ENCODE measurements at regions not wholly inside any gene's neighbourhood (a gene's known extent, or its start where the extent isn't known, plus 50 kb on each side); places are given as distances from the start of the nearest gene placed in this dataset.
"Not testable (repeated sequence)": the region's sequence is repeated elsewhere in the genome, so short reads cannot be mapped to it uniquely, and the experiment has no call there.

DNA sequence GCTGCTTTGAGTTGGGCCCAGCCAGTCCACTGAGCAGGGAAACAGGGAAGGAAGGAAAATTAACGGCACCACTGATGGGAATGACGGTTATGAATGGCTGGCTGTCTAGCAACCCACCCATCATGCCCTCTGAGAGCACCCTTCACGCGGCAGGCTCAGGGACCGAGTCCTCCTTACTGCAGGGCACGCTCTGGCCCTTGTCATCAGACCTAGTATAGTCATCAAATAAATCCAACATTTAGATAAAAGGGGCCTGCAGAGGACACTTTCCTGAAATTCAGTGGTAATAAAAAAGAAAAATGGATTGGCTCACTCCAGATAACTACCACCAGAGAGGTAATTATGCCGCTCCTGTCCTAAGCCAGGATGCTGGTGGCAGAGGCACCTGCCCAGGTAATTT, 509.4 kb downstream of the MATN1 start:
- Mint-ChIP-seq H3K9me3 (peaks cover 33% of the 10 kb centered on the region), H3K27me3 (ENCODE audit: insufficient read depth) (no peaks in the 10 kb centered on the region; the same call in 1 of the 2 replicates), H3K36me3 (ENCODE audit: low read depth) (no peaks in the 10 kb centered on the region), H3K27ac (no peak overlapping the region), H3K4me1 (ENCODE audit: low read depth) (no peaks in the 10 kb centered on the region), H3K4me3 (no peak overlapping the region)
- no peak for DNase-seq
- TF ChIP-seq, protein P1, sequence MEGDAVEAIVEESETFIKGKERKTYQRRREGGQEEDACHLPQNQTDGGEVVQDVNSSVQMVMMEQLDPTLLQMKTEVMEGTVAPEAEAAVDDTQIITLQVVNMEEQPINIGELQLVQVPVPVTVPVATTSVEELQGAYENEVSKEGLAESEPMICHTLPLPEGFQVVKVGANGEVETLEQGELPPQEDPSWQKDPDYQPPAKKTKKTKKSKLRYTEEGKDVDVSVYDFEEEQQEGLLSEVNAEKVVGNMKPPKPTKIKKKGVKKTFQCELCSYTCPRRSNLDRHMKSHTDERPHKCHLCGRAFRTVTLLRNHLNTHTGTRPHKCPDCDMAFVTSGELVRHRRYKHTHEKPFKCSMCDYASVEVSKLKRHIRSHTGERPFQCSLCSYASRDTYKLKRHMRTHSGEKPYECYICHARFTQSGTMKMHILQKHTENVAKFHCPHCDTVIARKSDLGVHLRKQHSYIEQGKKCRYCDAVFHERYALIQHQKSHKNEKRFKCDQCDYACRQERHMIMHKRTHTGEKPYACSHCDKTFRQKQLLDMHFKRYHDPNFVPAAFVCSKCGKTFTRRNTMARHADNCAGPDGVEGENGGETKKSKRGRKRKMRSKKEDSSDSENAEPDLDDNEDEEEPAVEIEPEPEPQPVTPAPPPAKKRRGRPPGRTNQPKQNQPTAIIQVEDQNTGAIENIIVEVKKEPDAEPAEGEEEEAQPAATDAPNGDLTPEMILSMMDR (IDR thresholded peaks at IDR 0.05) = no peak

DNA sequence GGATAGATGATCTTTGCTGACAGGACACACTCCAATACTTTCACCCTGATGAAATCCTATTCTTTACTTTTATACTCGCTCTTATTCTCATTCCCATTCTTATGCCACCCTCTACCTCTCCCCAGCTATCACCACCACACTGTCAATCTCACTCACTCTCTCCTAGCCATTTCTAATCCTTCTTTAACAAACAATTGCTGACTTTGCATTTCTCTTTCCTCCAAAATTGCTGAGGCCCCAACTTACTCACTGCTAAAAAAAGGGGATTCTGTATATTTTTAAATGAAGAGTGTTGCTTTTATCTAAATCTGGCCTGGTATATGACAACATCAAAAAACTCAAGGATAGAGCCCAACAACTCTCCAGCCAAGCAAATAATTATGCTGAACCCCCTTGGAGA, 515.4 kb downstream of the MATN1 start:
- H3K27me3 Mint-ChIP-seq (ENCODE audit: insufficient read depth); H3K4me1 Mint-ChIP-seq (ENCODE audit: low read depth); H3K4me3 Mint-ChIP-seq; DNase-seq; H3K36me3 Mint-ChIP-seq (ENCODE audit: low read depth); H3K27ac Mint-ChIP-seq; H3K9me3 Mint-ChIP-seq: not testable (repeated sequence)

DNA sequence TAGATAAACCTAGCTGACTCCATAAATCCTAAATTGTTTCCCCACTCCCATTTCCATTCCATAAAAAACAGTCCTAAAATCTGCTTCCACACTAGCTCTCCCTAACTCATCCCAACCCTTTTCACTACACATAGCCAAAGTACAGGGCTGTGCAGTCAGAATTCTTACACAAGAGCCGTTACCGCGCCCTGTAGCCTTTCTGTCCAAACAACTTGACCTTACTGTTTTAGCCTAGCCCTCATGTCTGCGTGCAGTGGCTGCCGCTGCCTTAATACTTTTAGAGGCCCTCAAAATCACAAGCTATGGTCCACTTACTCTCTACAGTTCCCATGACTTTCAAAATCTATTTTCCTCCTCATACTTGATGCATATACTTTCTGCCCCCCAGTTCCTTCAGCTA, 516.8 kb downstream of the MATN1 start:
- H3K36me3 Mint-ChIP-seq (ENCODE audit: low read depth); H3K9me3 Mint-ChIP-seq; H3K4me3 Mint-ChIP-seq; H3K27ac Mint-ChIP-seq; DNase-seq; H3K27me3 Mint-ChIP-seq (ENCODE audit: insufficient read depth); H3K4me1 Mint-ChIP-seq (ENCODE audit: low read depth): not testable (repeated sequence)

DNA sequence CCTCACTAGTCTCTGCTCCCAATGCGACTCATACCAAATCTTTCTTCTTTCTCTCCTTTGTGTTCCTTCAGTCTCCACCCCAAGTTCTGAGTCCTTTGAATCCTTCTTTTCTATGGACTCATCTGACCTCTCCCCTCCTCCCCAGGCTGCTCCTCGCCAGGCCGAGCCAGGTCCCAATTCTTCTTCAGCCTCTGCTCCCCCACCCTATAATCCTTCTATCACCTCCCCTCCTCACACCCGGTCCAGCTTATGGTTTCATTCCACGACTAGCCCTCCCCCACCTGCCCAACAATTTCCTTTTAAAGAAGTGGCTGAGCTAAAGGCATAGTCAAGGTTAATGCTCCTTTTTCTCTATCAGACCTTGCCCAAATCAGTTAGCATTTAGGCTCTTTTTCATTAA, 518.5 kb downstream of the MATN1 start:
- DNase-seq; H3K4me3 Mint-ChIP-seq; H3K4me1 Mint-ChIP-seq (ENCODE audit: low read depth); H3K27me3 Mint-ChIP-seq (ENCODE audit: insufficient read depth); H3K36me3 Mint-ChIP-seq (ENCODE audit: low read depth); H3K27ac Mint-ChIP-seq; H3K9me3 Mint-ChIP-seq: not testable (repeated sequence)

DNA sequence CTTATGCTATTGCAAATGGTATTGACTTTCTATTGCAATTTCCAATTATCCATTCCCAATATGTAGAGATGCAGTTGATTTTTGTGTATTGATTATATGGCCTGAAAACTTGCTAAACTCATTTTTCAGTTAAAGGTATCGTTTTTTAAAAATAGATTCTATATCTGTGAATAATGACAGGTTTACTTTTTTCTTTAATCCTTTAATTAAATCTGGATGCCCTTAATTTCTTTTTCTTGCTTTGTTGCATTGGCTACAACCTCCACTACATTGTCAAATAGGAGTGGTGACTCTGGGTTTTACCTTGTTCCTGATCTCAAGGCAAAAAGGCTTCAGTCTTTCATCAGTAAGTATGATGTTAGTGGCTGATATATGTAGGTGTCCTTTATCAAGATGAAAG, 522.4 kb downstream of the MATN1 start:
- TF ChIP-seq, protein P1 (IDR thresholded peaks at IDR 0.05) = no peak
- no peak overlapping the region for H3K4me3 Mint-ChIP-seq
- DNase-seq = no peak
- H3K9me3 Mint-ChIP-seq = peaks cover 23% of the 10 kb centered on the region
- H3K27me3 Mint-ChIP-seq (ENCODE audit: insufficient read depth) = peaks cover 9% of the 10 kb centered on the region
- no peak overlapping the region for H3K27ac Mint-ChIP-seq
- H3K36me3 Mint-ChIP-seq (ENCODE audit: low read depth) = no peaks in the 10 kb centered on the region; the same call in 1 of the 2 replicates
- no peaks in the 10 kb centered on the region for H3K4me1 Mint-ChIP-seq (ENCODE audit: low read depth)

DNA sequence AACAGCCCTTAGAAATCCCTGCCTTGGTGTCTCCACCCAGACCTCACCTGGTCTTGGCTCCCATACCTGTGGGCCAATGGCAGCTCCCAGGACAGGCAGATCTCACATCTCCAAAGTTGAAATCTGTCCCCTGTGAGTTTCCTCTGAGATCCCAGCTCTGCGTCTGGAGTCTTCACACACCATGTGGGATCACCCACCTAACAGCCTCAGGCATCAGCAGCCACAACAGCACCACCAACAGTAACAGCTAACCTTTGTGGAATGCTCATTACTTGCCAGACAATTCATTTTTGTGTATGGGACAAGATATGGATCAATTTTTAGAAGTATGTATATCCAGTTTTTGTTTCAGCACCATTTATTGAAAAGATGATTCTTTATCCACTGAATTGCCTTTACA, 523.2 kb downstream of the MATN1 start:
- H3K4me1 Mint-ChIP-seq (ENCODE audit: low read depth) = no peaks in the 10 kb centered on the region
- no peaks in the 10 kb centered on the region; the same call in 1 of the 2 replicates for H3K36me3 Mint-ChIP-seq (ENCODE audit: low read depth)
- TF ChIP-seq, protein P1 (IDR thresholded peaks at IDR 0.05) = no peak
- no peak overlapping the region for H3K4me3 Mint-ChIP-seq
- peaks cover 9% of the 10 kb centered on the region for H3K27me3 Mint-ChIP-seq (ENCODE audit: insufficient read depth)
- no peak for DNase-seq
- no peak overlapping the region for H3K27ac Mint-ChIP-seq
- peaks cover 30% of the 10 kb centered on the region for H3K9me3 Mint-ChIP-seq

DNA sequence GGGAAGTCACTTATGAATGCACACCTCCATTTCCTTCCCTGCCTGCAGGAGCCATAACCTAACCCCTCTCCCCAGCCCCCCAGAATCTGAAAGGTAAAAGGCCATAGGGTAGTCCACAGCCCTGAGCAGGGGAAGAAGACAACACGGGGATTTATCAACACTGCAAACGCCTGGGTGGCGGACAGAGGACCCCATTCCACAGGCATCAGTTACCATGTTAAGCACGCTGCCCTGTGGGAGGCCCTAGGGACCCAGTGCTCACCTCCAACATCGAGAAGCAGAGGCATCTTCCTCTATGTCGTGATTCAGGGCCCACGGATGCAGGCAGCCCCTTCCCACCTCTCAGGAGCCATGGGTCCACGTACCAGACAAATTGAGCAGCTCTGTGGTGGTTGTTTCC, 523.8 kb downstream of the MATN1 start:
- no peaks in the 10 kb centered on the region; the same call in 1 of the 2 replicates for H3K36me3 Mint-ChIP-seq (ENCODE audit: low read depth)
- H3K27me3 Mint-ChIP-seq (ENCODE audit: insufficient read depth) = peaks cover 9% of the 10 kb centered on the region
- H3K4me1 Mint-ChIP-seq (ENCODE audit: low read depth) = no peaks in the 10 kb centered on the region
- H3K9me3 Mint-ChIP-seq = peaks cover 35% of the 10 kb centered on the region
- H3K4me3 Mint-ChIP-seq = no peak overlapping the region
- no peak overlapping the region for H3K27ac Mint-ChIP-seq
- DNase-seq = no peak
- TF ChIP-seq, protein P1 (IDR thresholded peaks at IDR 0.05) = no peak

All from HFFc6 (cell line).